Uterus (tissue), 3 donors: ENCODE measurements at regions not wholly inside any gene's neighbourhood (a gene's known extent, or its start where the extent isn't known, plus 50 kb on each side); places are given as distances from the start of the nearest gene placed in this dataset.

Experiments used
- DNase-seq, 2 donors: peaks; one replicate each; pipeline ENCODE4 v3.0.0-alpha.2; 2019 to 2020
- H3K27ac ChIP-seq, 2 donors: fragments of 200-600 bp; sonication (generic); 1 replicate in 1 of 2; 2 replicates in 1 of 2; pipeline ENCODE4 v1.5.1; 2016 to 2018
- H3K27me3 ChIP-seq, 2 donors: fragments of 200-600 bp; sonication (generic); one replicate each; pipeline ENCODE4 v1.5.1; 2018 to 2019; ENCODE audit warnings: control low read depth in 1 of 2
- H3K36me3 ChIP-seq, 2 donors: fragments of 200-600 bp; sonication (generic); one replicate each; pipeline ENCODE4 v1.5.1; 2019; ENCODE audit warnings: control low read depth in 1 of 2
- H3K4me1 ChIP-seq, 2 donors: fragments of 200-600 bp; sonication (generic); one replicate each; pipeline ENCODE4 v1.5.1; 2018 to 2019; ENCODE audit warnings: control low read depth in 1 of 2
- H3K4me3 ChIP-seq, 2 donors: fragments of 200-600 bp; sonication (generic); 1 replicate in 1 of 2; 2 replicates in 1 of 2; pipeline ENCODE4 v1.5.1; 2018 to 2019; ENCODE audit warnings: mild to moderate bottlenecking in 1 of 2
- H3K9me3 ChIP-seq, 2 donors: fragments of 200-600 bp; sonication (generic); one replicate each; pipeline ENCODE4 v1.5.1; 2019; ENCODE audit warnings: control low read depth in 1 of 2
- POLR2A ChIP-seq, 2 donors: fragments of 450-650 bp; IDR thresholded peaks; one replicate each; pipeline ENCODE4 v1.6.1; 2016; ENCODE audit warnings: antibody characterized with exemption in 2 of 2, mild to moderate bottlenecking in 1 of 2, moderate library complexity in 1 of 2
- intact Hi-C: fragments of 100-400 bp; cut with DNase I; formaldehyde crosslinking; loops from one replicate; pipeline ENCODE4 v1.15.1; 2023; ENCODE audit warnings: low total_unique reads
- TF ChIP-seq, protein P1 (sequence below), 4 experiments: fragments of 200-600 bp in 2 of 4; fragments of 450-650 bp in 2 of 4; sonication (generic) in 2 of 4; IDR thresholded peaks; one replicate each; pipeline ENCODE4 v1.5.1; 2016 to 2019; ENCODE audit warnings: antibody characterized with exemption in 4 of 4, mild to moderate bottlenecking in 2 of 4, moderate library complexity in 1 of 4
- donor health status: DM: yes; HTN: yes; CAD: no.

DNA sequence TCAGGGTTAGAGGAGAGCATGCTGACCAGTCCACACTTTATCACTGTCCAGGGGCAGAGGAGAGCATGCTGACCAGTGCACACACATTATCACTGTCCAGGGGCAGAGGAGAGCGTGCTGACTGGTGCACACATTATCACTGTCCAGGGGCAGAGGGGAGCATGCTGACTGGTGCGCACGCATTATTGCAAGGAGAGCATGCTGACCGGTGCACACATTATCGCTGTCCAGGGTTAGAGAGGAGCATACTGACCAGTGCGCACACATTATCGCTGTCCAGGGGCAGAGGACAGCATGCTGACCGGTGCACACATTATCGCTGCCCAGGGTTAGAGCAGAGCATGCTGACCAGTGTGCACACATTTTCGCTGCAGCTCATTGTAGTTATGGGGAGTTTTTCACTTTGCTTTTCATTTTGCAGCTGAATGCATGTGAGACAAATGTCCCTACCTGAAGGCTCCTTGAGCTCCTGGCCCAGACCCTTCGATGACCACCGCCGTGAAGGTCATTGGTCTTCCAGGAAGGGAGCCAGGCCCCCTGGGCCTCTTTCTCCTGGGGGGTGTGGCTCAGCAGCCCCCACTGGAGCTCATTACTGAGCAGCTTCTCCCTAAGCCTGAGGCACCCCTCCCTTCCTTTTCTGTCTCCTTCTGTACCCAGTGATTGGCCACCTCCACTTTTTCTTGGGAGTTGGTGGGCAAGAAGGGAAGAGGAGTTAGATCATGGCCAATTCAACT is 178.8 kb upstream of the AFDN start:
- Histone ChIP-seq H3K4me1 (no peaks in the 10 kb centered on the region), H3K27ac (no peak overlapping the region), H3K9me3 (no peaks in the 10 kb centered on the region), H3K4me3 (no peak overlapping the region), H3K36me3 (no peaks in the 10 kb centered on the region), H3K27me3 (no peaks in the 10 kb centered on the region)
- DNase-seq = no peak
- TF ChIP-seq, protein P1, sequence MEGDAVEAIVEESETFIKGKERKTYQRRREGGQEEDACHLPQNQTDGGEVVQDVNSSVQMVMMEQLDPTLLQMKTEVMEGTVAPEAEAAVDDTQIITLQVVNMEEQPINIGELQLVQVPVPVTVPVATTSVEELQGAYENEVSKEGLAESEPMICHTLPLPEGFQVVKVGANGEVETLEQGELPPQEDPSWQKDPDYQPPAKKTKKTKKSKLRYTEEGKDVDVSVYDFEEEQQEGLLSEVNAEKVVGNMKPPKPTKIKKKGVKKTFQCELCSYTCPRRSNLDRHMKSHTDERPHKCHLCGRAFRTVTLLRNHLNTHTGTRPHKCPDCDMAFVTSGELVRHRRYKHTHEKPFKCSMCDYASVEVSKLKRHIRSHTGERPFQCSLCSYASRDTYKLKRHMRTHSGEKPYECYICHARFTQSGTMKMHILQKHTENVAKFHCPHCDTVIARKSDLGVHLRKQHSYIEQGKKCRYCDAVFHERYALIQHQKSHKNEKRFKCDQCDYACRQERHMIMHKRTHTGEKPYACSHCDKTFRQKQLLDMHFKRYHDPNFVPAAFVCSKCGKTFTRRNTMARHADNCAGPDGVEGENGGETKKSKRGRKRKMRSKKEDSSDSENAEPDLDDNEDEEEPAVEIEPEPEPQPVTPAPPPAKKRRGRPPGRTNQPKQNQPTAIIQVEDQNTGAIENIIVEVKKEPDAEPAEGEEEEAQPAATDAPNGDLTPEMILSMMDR (IDR thresholded peaks at IDR 0.05) = no peak
- no peak for TF ChIP-seq POLR2A (IDR thresholded peaks at IDR 0.05)
- intact Hi-C loops = no loop called here

DNA sequence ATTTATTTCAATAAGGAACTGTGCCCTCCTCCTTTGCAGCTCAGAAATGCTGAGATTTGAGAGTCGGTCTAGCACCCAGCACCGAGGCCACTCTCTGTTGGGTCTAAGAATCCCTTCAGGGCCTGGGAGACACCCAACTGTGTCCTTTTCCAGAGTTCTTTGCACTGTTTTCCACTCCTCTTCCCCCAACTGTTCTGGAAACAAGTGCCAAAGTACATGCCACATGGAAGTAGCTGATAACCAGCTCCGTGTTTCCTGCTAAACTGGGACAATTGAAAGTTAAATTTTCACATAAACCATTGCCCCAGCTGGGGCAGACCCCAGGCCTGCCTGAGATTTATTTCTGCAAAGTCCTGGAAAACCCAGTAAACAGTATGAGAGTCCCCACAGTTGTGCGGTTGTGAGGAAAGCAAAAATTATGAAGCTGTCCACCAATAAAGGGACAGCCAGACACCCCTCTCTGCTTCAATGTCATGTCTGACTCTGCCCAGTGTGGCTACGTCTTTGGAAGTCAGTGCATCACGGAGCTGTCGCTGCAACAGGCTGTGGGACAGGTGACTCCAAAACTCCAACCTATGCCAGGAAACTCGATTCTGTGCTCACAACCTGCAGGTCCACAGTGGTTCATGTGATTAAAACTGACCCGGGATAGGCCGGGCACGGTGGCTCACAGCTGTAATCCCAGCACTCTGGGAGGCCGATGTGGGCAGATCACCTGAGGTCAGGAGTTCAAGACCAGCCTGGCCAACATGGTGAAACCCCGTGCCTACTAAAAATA is 178.0 kb upstream of the AFDN start:
- Histone ChIP-seq H3K27ac (no peak overlapping the region), H3K4me3 (no peak overlapping the region), H3K27me3 (no peaks in the 10 kb centered on the region), H3K36me3 (no peaks in the 10 kb centered on the region), H3K4me1 (no peaks in the 10 kb centered on the region), H3K9me3 (no peaks in the 10 kb centered on the region)
- TF ChIP-seq, protein P1 (IDR thresholded peaks at IDR 0.05) = no peak
- TF ChIP-seq POLR2A (IDR thresholded peaks at IDR 0.05) = no peak
- DNase-seq = no peak
- intact Hi-C loops = no loop called here

DNA sequence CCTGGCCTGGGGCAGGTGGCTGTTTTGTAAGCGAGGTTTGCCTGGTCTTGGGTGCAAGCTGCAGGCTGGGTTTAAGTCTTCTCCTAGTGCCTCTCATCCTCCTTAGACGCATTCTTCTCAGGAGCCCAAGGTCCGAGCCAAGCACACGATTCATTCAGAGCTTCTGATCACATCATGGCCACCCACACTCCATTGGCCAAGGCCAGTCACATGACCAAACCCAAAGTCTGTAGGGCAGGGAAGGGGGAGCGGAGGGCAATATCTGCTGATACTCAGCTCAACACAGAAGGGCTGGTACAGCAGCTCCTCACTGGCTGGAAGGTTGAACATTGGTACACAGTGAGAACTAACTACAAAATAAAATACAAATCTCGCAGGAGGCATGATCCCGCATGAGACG is 177.2 kb upstream of the AFDN start:
- Histone ChIP-seq H3K4me1 (no peaks in the 10 kb centered on the region), H3K27ac (no peak overlapping the region), H3K27me3 (no peaks in the 10 kb centered on the region), H3K4me3 (no peak overlapping the region), H3K9me3 (no peaks in the 10 kb centered on the region), H3K36me3 (no peaks in the 10 kb centered on the region)
- no peak for DNase-seq
- TF ChIP-seq POLR2A (IDR thresholded peaks at IDR 0.05) = no peak
- TF ChIP-seq, protein P1 (IDR thresholded peaks at IDR 0.05) = no peak
- intact Hi-C loops = no loop called here

DNA sequence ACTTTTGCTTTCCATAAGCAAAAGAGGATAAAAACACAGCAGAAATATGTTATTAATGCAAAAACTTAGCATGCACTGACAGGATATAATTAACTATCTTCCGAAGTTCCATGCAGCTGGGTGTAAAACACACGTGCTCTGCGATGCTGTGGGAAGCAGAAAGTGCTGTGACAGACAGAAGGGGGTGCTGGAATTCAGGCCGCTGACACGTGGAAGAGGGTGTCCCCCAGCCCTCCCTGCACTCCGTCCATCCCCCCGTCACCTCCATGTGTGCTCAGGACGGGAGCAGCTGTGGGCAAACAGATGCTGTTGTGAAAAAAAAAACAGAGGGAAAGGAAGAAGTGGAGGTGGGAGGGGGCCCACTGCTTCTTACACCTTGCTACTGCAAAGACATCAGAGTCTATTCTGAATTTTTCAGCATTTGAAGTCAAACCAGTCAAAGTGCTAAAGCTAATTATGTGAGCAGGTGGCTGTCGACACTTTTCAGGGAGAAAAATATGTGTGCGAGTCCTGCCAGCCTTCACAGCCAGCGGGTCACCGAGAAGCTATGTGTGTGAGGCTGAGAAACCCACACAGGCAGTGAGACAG is 175.9 kb upstream of the AFDN start:
- H3K27ac ChIP-seq = no peak overlapping the region
- no peak for DNase-seq
- no peak for TF ChIP-seq POLR2A (IDR thresholded peaks at IDR 0.05)
- TF ChIP-seq, protein P1 (IDR thresholded peaks at IDR 0.05) = no peak
- no peaks in the 10 kb centered on the region for H3K36me3 ChIP-seq
- no peaks in the 10 kb centered on the region for H3K9me3 ChIP-seq
- intact Hi-C loops = no loop called here
- H3K4me3 ChIP-seq = no peak overlapping the region
- no peaks in the 10 kb centered on the region for H3K4me1 ChIP-seq
- no peaks in the 10 kb centered on the region for H3K27me3 ChIP-seq
